Uterus (tissue), 2 donors: ENCODE measurements at regions not wholly inside any gene's neighbourhood (a gene's known extent, or its start where the extent isn't known, plus 50 kb on each side); places are given as distances from the start of the nearest gene placed in this dataset.
"Not testable (repeated sequence)": the region's sequence is repeated elsewhere in the genome, so short reads cannot be mapped to it uniquely, and the experiment has no call there.

Experiments used
- CTCF ChIP-seq, 4 experiments: fragments of 200-600 bp in 2 of 4; fragments of 450-650 bp in 2 of 4; sonication (generic) in 2 of 4; IDR thresholded peaks; one replicate each; pipeline ENCODE4 v1.5.1; 2016 to 2019; ENCODE audit warnings: antibody characterized with exemption in 4 of 4, mild to moderate bottlenecking in 2 of 4, moderate library complexity in 1 of 4
- POLR2A ChIP-seq, 2 donors: fragments of 450-650 bp; IDR thresholded peaks; one replicate each; pipeline ENCODE4 v1.6.1; 2016; ENCODE audit warnings: antibody characterized with exemption in 2 of 2, mild to moderate bottlenecking in 1 of 2, moderate library complexity in 1 of 2

GRCh38 chr1:157310805-157311729 is 172.9 kb upstream of the ETV3 start:
- TF ChIP-seq CTCF, POLR2A (IDR thresholded peaks at IDR 0.05): not testable (repeated sequence)
